ENCODE measurements at regions not wholly inside any gene's neighbourhood (a gene's known extent, or its start where the extent isn't known, plus 50 kb on each side); places are given as distances from the start of the nearest gene placed in this dataset.

DNA sequence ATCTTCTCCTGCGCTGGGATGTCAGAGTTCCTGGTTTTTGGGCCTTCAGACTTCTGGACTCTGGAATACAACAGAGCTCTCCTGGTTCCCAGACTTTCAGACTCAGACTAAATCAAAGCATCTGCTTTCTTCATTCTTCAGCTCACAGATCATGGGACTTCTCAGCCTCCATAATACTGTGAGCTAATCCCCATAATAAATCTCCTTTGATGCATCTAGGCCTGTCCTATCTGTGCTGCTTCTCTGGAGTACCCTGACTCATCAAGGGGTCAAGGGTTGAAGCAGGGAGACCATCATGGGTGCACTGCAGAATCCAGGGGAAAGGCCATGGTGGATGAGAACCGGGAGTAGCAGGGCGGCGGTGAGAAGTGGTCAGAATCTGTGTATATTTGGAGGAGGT, 1094.1 kb upstream of the TMEM132C start:
- no peak for TF ChIP-seq GATA2 (IDR thresholded peaks at IDR 0.05; ENCODE audit: low read depth, low read length)
- no peak for TF ChIP-seq GATA3 (IDR thresholded peaks at IDR 0.05; ENCODE audit: low read depth, low read length)

All from SH-SY5Y (cell line).